IMR-90 (cell line): ENCODE measurements at regions not wholly inside any gene's neighbourhood (a gene's known extent, or its start where the extent isn't known, plus 50 kb on each side); places are given as distances from the start of the nearest gene placed in this dataset.

Experiments
- ATAC-seq: fragments of 200-7000 bp; cut with Tn5 transposase; 2 replicates; pipeline ENCODE4 v1.9.1; 2020; ENCODE audit warnings: low read depth, mild to moderate bottlenecking, moderate library complexity
- BruUV-seq: library from RNA; stranded (reverse); fragments of 400-500 nt; replicated peaks from 2 replicates; lab custom pipeline; 2021; lab: Mats Ljungman, UMichigan
- CTCF ChIA-PET: fragments of 300-600 bp; formaldehyde crosslinking; extraction: SDS; loops from one replicate; lab custom pipeline; 2021; ENCODE audit warnings: antibody characterized with exemption; lab: Yijun Ruan, JAX
- POLR2A ChIA-PET: fragments of 300-600 bp; sonication (Branson Sonifier 250); formaldehyde crosslinking; loops from one replicate; lab custom pipeline; 2022; ENCODE audit warnings: antibody characterized with exemption; ENCODE audit not compliant: unreplicated experiment; lab: Charles Lee
- DNase-seq: peaks from one replicate; pipeline ENCODE4 v3.0.0; 2013
- H2AFZ ChIP-seq: replicated peaks from 2 replicates; pipeline ENCODE3; 2013; ENCODE audit warnings: low read length, mild to moderate bottlenecking; ENCODE audit not compliant: poor library complexity
- H2AK5ac ChIP-seq: 2 replicates; pipeline ENCODE4 v1.6.1; 2013; ENCODE audit warnings: low read depth, low read length, inconsistent platforms
- H2AK9ac ChIP-seq: replicated peaks from 2 replicates; pipeline ENCODE3; 2013; ENCODE audit warnings: mild to moderate bottlenecking, low read depth, low read length, moderate library complexity; ENCODE audit not compliant: poor library complexity
- H2BK120ac ChIP-seq: 2 replicates; pipeline ENCODE4 v1.6.1; 2013; ENCODE audit warnings: low read depth, low read length, inconsistent platforms
- H2BK15ac ChIP-seq: 3 replicates; pipeline ENCODE4 v1.6.1; 2013; ENCODE audit warnings: low read depth, low read length, inconsistent platforms
- H2BK20ac ChIP-seq: 2 replicates; pipeline ENCODE4 v1.6.1; 2013; ENCODE audit warnings: low read depth, mild to moderate bottlenecking, inconsistent platforms, low read length, moderate library complexity
- H2BK5ac ChIP-seq: 2 replicates; pipeline ENCODE4 v1.6.1; 2013; ENCODE audit warnings: mild to moderate bottlenecking, low read depth, low read length, inconsistent platforms; ENCODE audit not compliant: poor library complexity, severe bottlenecking
- H3K14ac ChIP-seq: replicated peaks from 2 replicates; pipeline ENCODE4 v1.6.1; 2013; ENCODE audit warnings: low read depth, low read length, inconsistent platforms
- H3K18ac ChIP-seq: 2 replicates; pipeline ENCODE4 v1.6.1; 2013; ENCODE audit warnings: low read depth, low read length, control low read depth
- H3K23ac ChIP-seq: 2 replicates; pipeline ENCODE4 v1.6.1; 2013; ENCODE audit warnings: low read depth, low read length, inconsistent platforms
- H3K27ac ChIP-seq: 2 replicates; pipeline ENCODE4 v1.5.1; 2013; ENCODE audit warnings: mild to moderate bottlenecking, control low read depth, low read length; ENCODE audit not compliant: insufficient read depth
- H3K27me3 ChIP-seq: 2 replicates; pipeline ENCODE4 v1.6.1; 2013; ENCODE audit warnings: low read length; ENCODE audit not compliant: control insufficient read depth, insufficient read depth
- H3K36me3 ChIP-seq: 2 replicates; pipeline ENCODE4 v1.6.1; 2013; ENCODE audit warnings: low read length, mixed read lengths; ENCODE audit not compliant: control insufficient read depth, insufficient read depth
- H3K4ac ChIP-seq: 2 replicates; pipeline ENCODE4 v1.6.1; 2013; ENCODE audit warnings: low read depth, low read length, inconsistent platforms
- H3K4me1 ChIP-seq: 2 replicates; pipeline ENCODE4 v1.6.1; 2013; ENCODE audit warnings: low read length, mixed read lengths; ENCODE audit not compliant: control insufficient read depth, insufficient read depth
- H3K4me2 ChIP-seq: 2 replicates; pipeline ENCODE4 v1.6.1; 2013; ENCODE audit warnings: low read depth, mild to moderate bottlenecking, control low read depth, low read length, moderate library complexity
- H3K4me3 ChIP-seq: 2 replicates; pipeline ENCODE4 v1.5.1; 2013; ENCODE audit warnings: low read depth, mild to moderate bottlenecking, control low read depth, low read length, moderate library complexity; ENCODE audit not compliant: insufficient read depth
- H3K56ac ChIP-seq: 2 replicates; pipeline ENCODE4 v1.6.1; 2013; ENCODE audit warnings: low read length, inconsistent platforms; ENCODE audit not compliant: insufficient read depth; ENCODE audit errors: extremely low read depth
- H3K79me1 ChIP-seq, 2 experiments: 2 replicates each; pipeline ENCODE4 v1.6.1; 2013; ENCODE audit warnings: low read length in 2 of 2, inconsistent platforms in 1 of 2, low read depth in 1 of 2
- H3K9ac ChIP-seq: 2 replicates; pipeline ENCODE4 v1.6.1; 2013; ENCODE audit warnings: low read depth, low read length, control low read depth
- H3K9me1 ChIP-seq: 2 replicates; pipeline ENCODE4 v1.6.1; 2013; ENCODE audit warnings: low read length, inconsistent platforms; ENCODE audit not compliant: insufficient read depth
- H3K9me3 ChIP-seq: 2 replicates; pipeline ENCODE4 v1.6.1; 2013; ENCODE audit warnings: low read length; ENCODE audit not compliant: control insufficient read depth, insufficient read depth
- H4K20me1 ChIP-seq: 2 replicates; pipeline ENCODE4 v1.6.1; 2013; ENCODE audit warnings: low read length, inconsistent platforms; ENCODE audit not compliant: insufficient read depth
- H4K5ac ChIP-seq: 2 replicates; pipeline ENCODE4 v1.6.1; 2013; ENCODE audit warnings: mild to moderate bottlenecking, low read depth, low read length, control low read depth
- H4K8ac ChIP-seq, 2 experiments: 2 replicates each; pipeline ENCODE4 v1.6.1; 2013; ENCODE audit warnings: low read depth in 2 of 2, low read length in 2 of 2, control low read depth in 1 of 2, inconsistent platforms in 1 of 2
- H4K91ac ChIP-seq: 2 replicates; pipeline ENCODE4 v1.6.1; 2013; ENCODE audit warnings: low read depth, low read length, inconsistent platforms; ENCODE audit not compliant: insufficient read depth
- BHLHE40 ChIP-seq: fragments of 150-350 bp; IDR thresholded peaks from 2 replicates; pipeline ENCODE4 v1.6.1; 2016; ENCODE audit warnings: mild to moderate bottlenecking, low read depth, low read length
- CEBPB ChIP-seq: IDR thresholded peaks from 2 replicates; pipeline ENCODE4 v1.6.1; 2012; ENCODE audit warnings: low read depth, low read length, improper control_type of control experiment
- CHD1 ChIP-seq: IDR thresholded peaks from 2 replicates; pipeline ENCODE4 v1.6.1; 2012; ENCODE audit warnings: low read depth, low read length, improper control_type of control experiment
- CTCF ChIP-seq: conservative IDR thresholded peaks from 2 replicates; pipeline ENCODE4 v1.5.1; 2012; ENCODE audit warnings: mild to moderate bottlenecking, low read depth, low read length, improper control_type of control experiment
- ELK1 ChIP-seq: fragments of 150-350 bp; IDR thresholded peaks from 2 replicates; pipeline ENCODE4 v1.6.1; 2016; ENCODE audit warnings: low read depth, mild to moderate bottlenecking, low read length, moderate library complexity, borderline replicate concordance
- MAFK ChIP-seq: IDR thresholded peaks from 2 replicates; pipeline ENCODE4 v1.6.1; 2012; ENCODE audit warnings: low read depth, low read length, improper control_type of control experiment
- NFE2L2 ChIP-seq: fragments of 150-350 bp; IDR thresholded peaks from 2 replicates; pipeline ENCODE4 v1.6.1; 2016; ENCODE audit warnings: low read depth, mild to moderate bottlenecking, low read length
- RFX5 ChIP-seq: IDR thresholded peaks from 2 replicates; pipeline ENCODE4 v1.8.0; 2012; ENCODE audit warnings: low read depth, mild to moderate bottlenecking, low read length, moderate library complexity
- SMC3 ChIP-seq: fragments of 150-350 bp; IDR thresholded peaks from 2 replicates; pipeline ENCODE4 v1.6.1; 2016; ENCODE audit warnings: low read depth, mild to moderate bottlenecking, antibody characterized with exemption, low read length, moderate library complexity
- USF2 ChIP-seq: fragments of 150-350 bp; IDR thresholded peaks from 2 replicates; pipeline ENCODE4 v1.6.1; 2017; ENCODE audit warnings: mild to moderate bottlenecking, antibody characterized with exemption, low read length, low read depth
- dilution Hi-C: fragments of 300-500 bp; cut with HindIII; formaldehyde crosslinking; loops from one replicate; pipeline ENCODE4 v1.14.3; 2018; ENCODE audit warnings: low sequenced_read_pairs; ENCODE audit not compliant: unreplicated experiment
- in situ Hi-C: fragments of 300-500 bp; cut with MboI; formaldehyde crosslinking; loops from 3 replicates; pipeline ENCODE4 v1.14.3; 2019; ENCODE audit warnings: low sequenced_read_pairs, inconsistent platforms, mixed read lengths
- intact Hi-C: fragments of 100-400 bp; cut with micrococcal nuclease; formaldehyde crosslinking; loops from 2 replicates; pipeline ENCODE4 v1.10.0; 2022

GRCh38 chr6:90660931-90661330 lies 74.1 kb upstream of the MAP3K7 start:
- H2BK15ac ChIP-seq: no peak overlapping the region
- H3K56ac ChIP-seq: no peak overlapping the region
- ATAC-seq (no peak), DNase-seq (no peak)
- H4K91ac ChIP-seq: no peak overlapping the region
- H3K9me1 ChIP-seq: no peaks in the 10 kb centered on the region
- no peaks in the 10 kb centered on the region for H3K9me3 ChIP-seq
- H2AK9ac ChIP-seq: no peak overlapping the region
- H4K20me1 ChIP-seq: no peaks in the 10 kb centered on the region
- ChIA-PET CTCF (no interaction called here), POLR2A (no interaction called here)
- no peak overlapping the region for H3K9ac ChIP-seq
- H3K14ac ChIP-seq: no peak overlapping the region
- in situ Hi-C loops: no loop called here
- TF ChIP-seq MAFK (no peak), ELK1 (no peak), BHLHE40 (no peak), NFE2L2 (no peak), USF2 (no peak), RFX5 (no peak), CHD1 (no peak), SMC3 (no peak), CEBPB (no peak), CTCF (no peak)
- H3K4me2 ChIP-seq: no peak overlapping the region
- H3K27me3 ChIP-seq: no peaks in the 10 kb centered on the region
- H3K36me3 ChIP-seq: no peaks in the 10 kb centered on the region
- H3K4me3 ChIP-seq: no peak overlapping the region
- H3K4ac ChIP-seq: no peak overlapping the region
- no peak overlapping the region for H2BK5ac ChIP-seq
- no peak overlapping the region for H2BK20ac ChIP-seq
- no peak overlapping the region for H2AK5ac ChIP-seq
- H4K8ac ChIP-seq: no peak overlapping the region
- H2BK120ac ChIP-seq: no peak overlapping the region
- BruUV-seq: no TSS peak
- no peaks in the 10 kb centered on the region for H3K4me1 ChIP-seq
- H3K23ac ChIP-seq: no peak overlapping the region
- no peak overlapping the region for H3K18ac ChIP-seq
- H3K27ac ChIP-seq: no peak overlapping the region
- no peak overlapping the region for H4K5ac ChIP-seq
- intact Hi-C loops: no loop called here
- H3K79me1 ChIP-seq: no peaks in the 10 kb centered on the region
- no peak overlapping the region for H2AFZ ChIP-seq
- dilution Hi-C loops: no loop called here
